CD1c-positive myeloid dendritic cell (primary cell): ENCODE measurements at regions not wholly inside any gene's neighbourhood (a gene's known extent, or its start where the extent isn't known, plus 50 kb on each side); places are given as distances from the start of the nearest gene placed in this dataset.

ENCODE experiments used
- DNase-seq: peaks from one replicate; pipeline ENCODE4 v3.0.0-alpha.2; 2016; ENCODE audit errors: extremely low spot score

DNA sequence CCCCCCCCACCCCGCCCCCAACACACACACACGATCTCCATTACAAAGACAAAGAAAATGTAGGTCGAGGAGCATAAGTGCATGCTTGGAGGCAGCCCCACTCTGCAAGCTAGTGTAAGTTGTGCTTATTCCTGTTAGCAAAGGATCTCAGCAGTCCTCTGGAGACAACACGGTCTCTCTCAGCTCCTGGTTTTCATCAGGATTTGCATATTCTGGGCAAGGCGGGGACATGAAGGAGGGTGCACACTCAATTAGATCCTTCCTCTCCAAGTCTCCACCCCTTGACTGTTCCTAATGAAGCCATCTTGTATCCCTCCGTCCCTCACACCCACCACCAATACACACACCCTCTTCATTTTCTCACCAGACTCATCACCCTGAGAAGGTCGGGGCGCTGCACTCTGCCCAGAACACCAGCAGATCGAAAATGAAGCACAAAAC lies 63.8 kb downstream of the MRPL46 start:
- no peak for DNase-seq

GRCh38 chr15:88401996-88402656 lies 65.1 kb downstream of the MRPL46 start:
- no peak for DNase-seq

DNA sequence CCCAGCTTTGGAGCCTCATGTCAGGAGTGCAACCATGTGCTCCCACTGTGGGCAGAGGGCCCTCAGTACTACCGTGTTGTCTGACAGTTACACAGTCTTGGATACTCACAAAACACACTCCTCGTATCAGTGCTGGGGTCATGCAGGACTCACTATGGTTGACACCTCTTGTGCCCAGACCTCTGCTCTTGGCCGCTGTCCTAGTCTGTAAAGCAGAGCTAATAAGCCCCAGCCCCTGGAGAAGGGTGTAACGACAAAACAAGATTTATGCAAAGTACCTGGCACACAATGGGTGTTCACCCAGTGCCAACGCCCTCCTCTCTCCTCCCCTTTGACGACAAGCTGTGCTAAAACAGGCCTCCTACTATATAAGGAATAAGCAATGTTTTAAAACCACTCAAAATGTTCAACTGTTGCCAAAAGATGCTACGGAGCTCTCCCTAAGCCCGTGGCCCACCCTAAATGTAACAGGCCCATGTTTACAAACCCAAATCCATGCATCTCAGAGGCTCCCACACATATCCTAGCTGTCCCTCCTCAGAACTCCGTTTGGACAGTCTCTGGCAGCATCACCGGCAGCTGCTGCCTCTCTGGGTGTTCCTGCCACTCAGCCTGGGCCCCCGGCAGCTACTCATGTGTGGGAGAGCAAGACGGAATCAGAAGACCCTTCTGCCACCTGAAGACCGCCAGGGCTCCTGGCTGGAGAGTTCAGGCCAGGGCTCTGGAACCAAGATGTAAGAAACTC lies 65.8 kb downstream of the MRPL46 start:
- no peak for DNase-seq

DNA sequence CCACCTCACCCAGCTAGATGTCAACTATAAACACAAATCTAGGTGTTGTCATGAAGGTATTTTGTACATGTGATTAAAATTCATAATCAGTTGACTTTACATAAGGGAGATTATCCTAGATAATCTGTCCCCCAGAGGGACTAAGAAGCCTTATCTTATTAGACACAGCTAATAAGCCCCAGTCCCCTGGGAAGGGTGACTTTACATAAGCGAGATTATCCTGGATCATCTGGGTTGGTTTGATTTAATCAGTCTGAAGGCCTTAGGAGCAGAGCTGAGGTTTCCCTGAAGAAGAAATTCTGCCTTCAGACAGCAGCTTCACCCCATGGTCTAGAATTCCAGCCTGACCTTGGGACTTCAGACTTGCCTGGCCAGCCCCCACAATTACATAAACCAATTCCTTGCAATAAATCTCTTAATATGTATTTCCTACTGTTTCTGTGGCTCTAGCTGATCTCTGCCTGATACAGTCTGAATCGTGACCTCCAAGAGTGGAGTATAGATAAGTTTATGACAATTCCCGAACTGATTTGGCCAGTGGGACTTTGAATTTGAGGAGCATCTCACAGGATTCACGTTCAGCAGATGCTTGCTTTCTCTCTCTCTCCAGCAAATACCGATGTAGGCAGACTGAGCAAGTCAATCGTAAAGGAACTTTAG lies 66.5 kb downstream of the MRPL46 start:
- DNase-seq = no peak

DNA sequence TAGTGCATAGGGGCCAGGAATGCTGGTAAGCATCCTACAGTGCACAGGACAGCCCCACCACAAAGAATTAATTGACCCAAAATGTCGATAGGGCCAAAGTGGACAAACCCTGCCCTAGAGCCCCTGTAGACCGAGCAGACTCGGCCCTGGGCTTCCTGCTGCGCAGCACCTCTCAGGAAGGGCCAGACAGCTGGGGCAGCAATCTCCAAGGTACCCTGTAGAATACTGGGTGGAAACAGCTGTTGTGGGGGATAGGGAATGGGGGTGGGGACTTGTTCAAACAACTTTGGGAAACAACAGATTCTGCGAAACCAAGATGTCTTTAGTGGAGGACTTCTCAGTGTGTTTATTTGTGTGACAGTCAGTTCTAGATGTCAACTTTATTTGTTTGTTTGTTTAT lies 67.1 kb downstream of the MRPL46 start:
- no peak for DNase-seq

- DNase-seq = no peak
These were observed 68.0 kb downstream of the MRPL46 start for GRCh38 chr15:88399021-88399685.

- no peak for DNase-seq
These were observed 69.2 kb downstream of the MRPL46 start for GRCh38 chr15:88398011-88398410.

- no peak for DNase-seq
These were observed 69.7 kb downstream of the MRPL46 start for GRCh38 chr15:88397506-88397905.

GRCh38 chr15:88395872-88396781 lies 71.1 kb downstream of the MRPL46 start:
- DNase-seq = no peak

DNA sequence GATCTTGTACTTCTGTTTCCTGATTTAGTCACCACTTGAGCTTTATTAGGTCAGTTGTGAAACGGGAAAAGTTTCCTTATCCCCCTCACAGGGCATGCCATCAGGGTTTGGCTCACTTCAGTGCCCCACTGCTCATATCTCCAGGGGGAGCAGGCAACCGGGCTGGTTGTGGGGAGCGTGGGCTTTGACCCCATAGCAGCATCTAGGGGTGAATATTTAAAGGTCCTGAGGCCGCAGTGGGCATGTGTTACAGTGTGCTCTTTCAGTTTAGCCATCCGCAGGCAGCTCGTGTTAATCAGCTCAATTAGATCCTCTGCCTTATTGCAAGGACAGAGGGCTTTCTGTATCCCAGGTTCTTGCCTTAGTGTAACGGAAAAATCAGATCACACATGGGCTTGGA lies 71.9 kb downstream of the MRPL46 start:
- no peak for DNase-seq

- DNase-seq = no peak
These were observed 72.5 kb downstream of the MRPL46 start for GRCh38 chr15:88394553-88395145.

- DNase-seq = peak; percentile 34
These were observed 73.3 kb downstream of the MRPL46 start for GRCh38 chr15:88393719-88394519.

DNA sequence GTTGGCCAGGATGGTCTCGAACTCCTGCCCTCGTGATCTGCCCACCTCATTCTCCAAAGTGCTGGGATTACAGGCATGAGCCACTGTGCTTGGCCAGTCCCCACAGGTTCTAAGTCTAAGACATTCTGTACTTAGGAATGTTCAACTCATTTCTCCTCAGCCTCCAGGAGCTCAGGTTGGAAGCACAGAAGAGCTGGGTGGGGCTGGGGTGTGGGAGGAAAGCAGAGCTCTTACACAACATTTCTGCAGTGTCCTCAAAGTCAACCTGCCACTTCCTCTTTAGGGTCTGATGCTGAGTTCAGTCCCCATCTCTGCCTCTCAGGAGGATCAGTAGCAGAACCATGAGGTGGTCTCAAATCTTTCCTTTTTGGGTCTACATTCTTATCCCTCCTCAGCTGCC lies 75.5 kb downstream of the MRPL46 start:
- DNase-seq = peak; percentile 39

- no peak for DNase-seq
These were observed 76.2 kb downstream of the MRPL46 start for GRCh38 chr15:88391006-88391405.

DNA sequence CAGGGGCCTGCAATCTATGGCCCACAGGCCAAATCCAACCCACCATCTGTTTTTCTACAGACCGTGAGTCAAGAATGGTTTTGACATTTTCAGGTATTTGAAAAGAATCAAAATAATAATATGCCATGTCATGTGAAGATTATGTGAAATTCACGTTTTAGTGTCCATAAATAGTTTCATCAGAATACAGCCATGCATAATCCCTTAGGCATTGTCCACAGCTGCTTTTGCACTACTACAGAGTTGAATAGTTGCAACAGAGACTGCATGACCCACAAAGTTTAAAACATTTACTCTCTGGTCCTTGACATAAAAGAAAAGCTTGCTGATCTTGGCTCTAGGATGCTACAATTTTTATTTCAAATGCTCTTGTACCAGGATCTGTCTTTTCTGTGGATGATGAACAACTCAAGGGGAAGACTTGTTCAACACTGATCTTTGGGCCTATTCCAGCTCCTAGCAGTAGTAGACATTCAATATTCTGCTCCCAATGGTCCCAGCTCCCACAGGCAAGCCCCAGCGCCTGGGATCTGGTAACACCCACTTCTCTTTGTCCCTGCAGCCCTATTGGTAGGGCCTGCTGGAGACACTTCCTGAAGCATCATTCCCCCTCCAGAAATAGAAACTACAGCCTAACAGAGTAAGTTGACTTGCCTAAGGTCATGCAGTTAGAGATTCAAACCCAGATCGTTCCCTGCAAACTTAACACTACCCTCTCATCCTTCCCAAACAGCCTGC lies 76.9 kb downstream of the MRPL46 start:
- no peak for DNase-seq

DNA sequence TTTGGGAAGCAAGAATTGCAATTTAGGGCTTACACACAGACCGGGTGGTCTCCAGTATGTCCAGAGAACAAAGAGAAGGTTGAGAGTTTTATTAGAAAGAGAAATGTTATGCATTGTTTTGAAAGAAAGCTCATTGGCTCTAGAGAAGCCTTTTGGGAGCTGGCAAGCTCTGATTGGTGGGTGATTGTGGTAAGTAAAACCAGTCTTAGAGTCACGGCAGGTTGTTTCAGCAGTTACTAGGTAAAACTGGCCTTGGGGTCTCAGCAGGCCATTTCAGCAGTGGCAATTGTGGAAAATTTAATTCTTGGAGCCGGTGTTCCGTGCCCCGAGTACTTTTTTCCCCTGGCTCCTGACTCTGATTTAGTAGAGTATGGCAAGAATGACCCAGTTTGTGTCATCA lies 78.1 kb downstream of the MRPL46 start:
- DNase-seq = no peak

GRCh38 chr15:88388686-88389085 lies 78.5 kb downstream of the MRPL46 start:
- DNase-seq = no peak

DNA sequence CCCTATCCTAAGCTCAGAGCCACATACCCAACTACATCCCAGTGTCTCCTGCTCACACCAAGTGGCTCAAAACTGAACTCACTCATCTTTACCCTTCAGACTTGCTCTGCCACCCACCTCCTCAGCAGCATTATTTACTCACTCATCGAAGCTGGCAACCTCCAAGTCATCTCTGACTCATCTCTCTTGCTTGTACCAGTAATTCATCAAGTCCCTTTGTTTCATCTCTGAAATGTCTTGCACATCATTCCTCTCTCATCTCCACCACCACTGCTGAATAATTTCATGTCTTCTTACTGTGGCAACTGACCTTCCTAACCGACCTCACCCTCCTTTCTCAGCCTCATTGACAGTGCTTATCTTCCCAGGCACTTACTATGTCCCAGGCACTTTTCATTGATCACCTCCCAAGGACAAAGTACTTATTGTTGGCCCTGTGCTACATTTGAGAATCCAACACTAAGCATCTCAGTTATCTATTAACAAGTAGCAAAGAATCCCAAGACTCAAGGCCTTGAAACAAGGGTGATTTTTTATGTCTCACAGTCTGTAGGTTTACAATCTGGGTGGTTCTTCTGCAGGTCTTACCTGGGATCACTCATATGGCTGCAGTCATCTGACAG lies 82.0 kb downstream of the MRPL46 start:
- no peak for DNase-seq

- DNase-seq = no peak
These were observed 83.8 kb downstream of the MRPL46 start for GRCh38 chr15:88383354-88383753.
